MCF 10A (cell line): ENCODE measurements at regions not wholly inside any gene's neighbourhood (a gene's known extent, or its start where the extent isn't known, plus 50 kb on each side); places are given as distances from the start of the nearest gene placed in this dataset.

Source experiments
- BruUV-seq: library from RNA; stranded (reverse); fragments of 400-500 nt; replicated peaks from 2 replicates; lab custom pipeline; 2021; lab: Mats Ljungman, UMichigan
- CTCF ChIA-PET: fragments of 300-600 bp; sonication (Branson Sonifier 250); formaldehyde crosslinking; extraction: SDS; loops from one replicate; lab custom pipeline; 2021; ENCODE audit warnings: antibody characterized with exemption, inconsistent platforms; lab: Yijun Ruan, JAX
- POLR2A ChIA-PET: fragments of 300-600, 350-650 bp; sonication (Branson Sonifier 250); formaldehyde crosslinking; extraction: SDS; loops from one replicate; lab custom pipeline; 2020; ENCODE audit warnings: antibody characterized with exemption, inconsistent platforms; lab: Yijun Ruan, JAX
- DNase-seq: peaks from one replicate; pipeline ENCODE4 v3.0.0-alpha.2; 2018; ENCODE audit not compliant: unreplicated experiment
- H3K27ac Mint-ChIP-seq: one replicate; pipeline ENCODE4 v1.8.0; 2022; ENCODE audit warnings: mild to moderate bottlenecking, low read depth, mixed read lengths; ENCODE audit not compliant: unreplicated experiment
- H3K27me3 Mint-ChIP-seq: one replicate; pipeline ENCODE4 v1.8.0; 2022; ENCODE audit warnings: mixed read lengths; ENCODE audit not compliant: insufficient read depth, unreplicated experiment
- H3K36me3 Mint-ChIP-seq: one replicate; pipeline ENCODE4 v1.8.0; 2022; ENCODE audit warnings: mild to moderate bottlenecking, moderate library complexity, mixed read lengths; ENCODE audit not compliant: insufficient read depth, unreplicated experiment
- H3K4me1 Mint-ChIP-seq: one replicate; pipeline ENCODE4 v1.8.0; 2022; ENCODE audit warnings: mixed read lengths; ENCODE audit not compliant: insufficient read depth, unreplicated experiment
- H3K4me3 Mint-ChIP-seq: one replicate; pipeline ENCODE4 v1.8.0; 2022; ENCODE audit warnings: mild to moderate bottlenecking, moderate library complexity, mixed read lengths; ENCODE audit not compliant: unreplicated experiment
- H3K9me3 Mint-ChIP-seq: one replicate; pipeline ENCODE4 v1.8.0; 2022; ENCODE audit warnings: mixed read lengths; ENCODE audit not compliant: unreplicated experiment
- intact Hi-C: fragments of 100-400 bp; cut with micrococcal nuclease; formaldehyde crosslinking; loops from 2 replicates; pipeline ENCODE4 v1.14.1; 2022
- TF ChIP-seq, protein P1 (sequence below): fragments of 200-600 bp; IDR thresholded peaks from one replicate; pipeline ENCODE4 v1.8.0; 2022; ENCODE audit warnings: antibody characterized with exemption, mild to moderate bottlenecking; ENCODE audit not compliant: unreplicated experiment

DNA sequence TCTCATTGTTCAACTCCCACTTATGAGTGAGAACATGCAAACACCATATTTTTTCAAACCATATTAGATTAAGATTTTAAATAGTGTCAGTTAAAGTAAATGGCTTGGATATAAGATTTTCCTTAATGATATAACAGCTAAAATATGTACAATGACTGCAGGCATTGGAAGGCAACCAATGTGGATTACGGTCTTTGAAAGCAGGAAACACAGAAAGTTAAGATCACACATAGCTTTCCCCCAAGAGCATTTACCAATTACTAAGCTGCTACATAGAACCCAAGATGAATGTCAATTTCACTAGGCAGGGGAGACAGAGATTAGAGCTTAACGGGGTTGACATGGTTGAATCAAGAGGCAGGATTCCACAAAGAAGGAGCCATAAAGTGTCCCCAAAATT lies 173.2 kb upstream of the TRPC4 start:
- no peaks in the 10 kb centered on the region for H3K27me3 Mint-ChIP-seq
- BruUV-seq, result no TSS peak
- CTCF ChIA-PET, result interaction anchor here (0.6 to 1.3 kb wide), 3 partner anchors 173 to 440 kb away, joined by 3 to 7 read pairs (median 4); no protein-coding TSS in a partner anchor
- H3K9me3 Mint-ChIP-seq, result no peaks in the 10 kb centered on the region
- no peak overlapping the region for H3K27ac Mint-ChIP-seq
- POLR2A ChIA-PET, result interaction anchor here (1.1 kb wide), 1 partner anchor 12 kb away, joined by 4 read pairs; no protein-coding TSS in a partner anchor
- H3K36me3 Mint-ChIP-seq, result no peaks in the 10 kb centered on the region
- no peak overlapping the region for H3K4me3 Mint-ChIP-seq
- intact Hi-C loops, result no loop called here
- H3K4me1 Mint-ChIP-seq, result no peaks in the 10 kb centered on the region
- TF ChIP-seq, protein P1, sequence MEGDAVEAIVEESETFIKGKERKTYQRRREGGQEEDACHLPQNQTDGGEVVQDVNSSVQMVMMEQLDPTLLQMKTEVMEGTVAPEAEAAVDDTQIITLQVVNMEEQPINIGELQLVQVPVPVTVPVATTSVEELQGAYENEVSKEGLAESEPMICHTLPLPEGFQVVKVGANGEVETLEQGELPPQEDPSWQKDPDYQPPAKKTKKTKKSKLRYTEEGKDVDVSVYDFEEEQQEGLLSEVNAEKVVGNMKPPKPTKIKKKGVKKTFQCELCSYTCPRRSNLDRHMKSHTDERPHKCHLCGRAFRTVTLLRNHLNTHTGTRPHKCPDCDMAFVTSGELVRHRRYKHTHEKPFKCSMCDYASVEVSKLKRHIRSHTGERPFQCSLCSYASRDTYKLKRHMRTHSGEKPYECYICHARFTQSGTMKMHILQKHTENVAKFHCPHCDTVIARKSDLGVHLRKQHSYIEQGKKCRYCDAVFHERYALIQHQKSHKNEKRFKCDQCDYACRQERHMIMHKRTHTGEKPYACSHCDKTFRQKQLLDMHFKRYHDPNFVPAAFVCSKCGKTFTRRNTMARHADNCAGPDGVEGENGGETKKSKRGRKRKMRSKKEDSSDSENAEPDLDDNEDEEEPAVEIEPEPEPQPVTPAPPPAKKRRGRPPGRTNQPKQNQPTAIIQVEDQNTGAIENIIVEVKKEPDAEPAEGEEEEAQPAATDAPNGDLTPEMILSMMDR, result no peak
- no peak for DNase-seq

DNA sequence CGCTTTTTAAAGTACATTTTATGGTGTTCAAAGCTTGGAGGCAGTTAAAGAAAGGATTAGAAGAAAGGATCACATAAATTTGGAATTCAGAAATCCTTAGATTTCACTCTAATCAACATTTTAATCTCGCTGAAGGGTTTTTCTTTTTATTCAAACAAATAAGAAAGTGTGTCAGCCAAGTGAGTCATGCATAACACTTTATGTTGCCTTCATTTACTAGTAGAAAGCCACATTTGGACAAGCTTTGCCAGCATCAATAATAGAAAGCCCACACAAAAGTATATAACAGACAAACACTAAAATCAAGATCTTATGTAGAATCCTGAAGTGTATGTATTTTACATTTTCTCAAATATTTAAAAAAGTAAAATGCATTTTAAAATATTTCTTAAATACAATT lies 154.9 kb upstream of the TRPC4 start:
- peaks cover 14% of the 10 kb centered on the region for H3K9me3 Mint-ChIP-seq
- no peak overlapping the region for H3K27ac Mint-ChIP-seq
- ChIA-PET CTCF (interaction anchor here (1.0 kb wide), 1 partner anchor 21 kb away, joined by 3 read pairs; no protein-coding TSS in a partner anchor), POLR2A (no interaction called here)
- peaks cover 8% of the 10 kb centered on the region for H3K4me1 Mint-ChIP-seq
- TF ChIP-seq, protein P1, result no peak
- intact Hi-C loops, result no loop called here
- H3K4me3 Mint-ChIP-seq, result no peak overlapping the region
- no TSS peak for BruUV-seq
- H3K27me3 Mint-ChIP-seq, result no peaks in the 10 kb centered on the region
- peak; percentile 16 for DNase-seq
- peaks cover 6% of the 10 kb centered on the region for H3K36me3 Mint-ChIP-seq

DNA sequence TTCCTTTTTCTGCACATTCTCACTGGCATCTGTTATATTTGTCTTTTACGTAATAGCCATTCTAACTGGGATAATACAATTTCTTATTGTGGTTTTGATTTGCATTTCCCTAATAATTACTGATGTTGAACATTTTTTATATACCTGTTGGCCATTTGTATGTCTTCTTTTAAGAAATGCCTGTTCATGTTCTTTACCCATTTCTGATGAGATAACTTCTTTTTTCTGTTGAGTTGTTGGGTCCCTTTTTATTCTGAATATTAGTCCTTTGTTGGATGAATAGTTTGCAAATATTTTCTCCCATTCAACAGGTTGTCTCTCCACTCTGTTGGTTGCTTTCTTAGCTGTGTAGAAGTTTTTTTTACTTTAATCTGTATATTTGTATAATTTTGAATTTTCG lies 147.7 kb upstream of the TRPC4 start:
- ChIA-PET CTCF (interaction anchor here (0.6 kb wide), 1 partner anchor 31 kb away, joined by 3 read pairs; no protein-coding TSS in a partner anchor), POLR2A (no interaction called here)
- Mint-ChIP-seq H3K36me3 (no peaks in the 10 kb centered on the region), H3K27ac (no peak overlapping the region), H3K27me3 (no peaks in the 10 kb centered on the region), H3K4me3 (no peak overlapping the region), H3K4me1 (no peaks in the 10 kb centered on the region), H3K9me3 (peaks cover 7% of the 10 kb centered on the region)
- no TSS peak for BruUV-seq
- TF ChIP-seq, protein P1, result no peak
- no peak for DNase-seq
- intact Hi-C loops, result no loop called here

DNA sequence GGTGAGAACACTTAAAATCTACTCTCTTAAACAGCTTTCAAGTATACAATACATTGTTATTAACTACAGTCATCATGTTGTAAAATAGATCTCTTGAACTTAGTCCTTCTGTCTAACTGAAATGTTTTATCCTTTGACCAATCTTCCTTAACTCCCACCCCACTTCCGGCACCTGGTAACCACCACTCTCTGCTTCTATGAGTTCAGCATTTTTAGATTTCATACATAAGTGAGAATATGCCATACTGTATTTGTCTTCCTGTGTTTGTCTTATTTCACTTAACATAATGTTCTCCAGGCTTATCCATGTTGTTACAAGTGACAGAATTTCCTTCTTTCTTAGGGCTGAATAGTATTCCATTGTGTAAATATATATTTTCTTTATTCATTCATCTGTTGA lies 144.1 kb upstream of the TRPC4 start:
- no TSS peak for BruUV-seq
- H3K27me3 Mint-ChIP-seq, result no peaks in the 10 kb centered on the region
- H3K9me3 Mint-ChIP-seq, result no peaks in the 10 kb centered on the region
- POLR2A ChIA-PET, result no interaction called here
- intact Hi-C loops, result no loop called here
- no peak overlapping the region for H3K27ac Mint-ChIP-seq
- DNase-seq, result no peak
- H3K36me3 Mint-ChIP-seq, result no peaks in the 10 kb centered on the region
- TF ChIP-seq, protein P1, result no peak
- H3K4me1 Mint-ChIP-seq, result no peaks in the 10 kb centered on the region
- CTCF ChIA-PET, result interaction anchor here (0.8 kb wide), 1 partner anchor 159 kb away, joined by 3 read pairs; no protein-coding TSS in a partner anchor
- no peak overlapping the region for H3K4me3 Mint-ChIP-seq
